HCT116 (cell line): ENCODE measurements at regions not wholly inside any gene's neighbourhood (a gene's known extent, or its start where the extent isn't known, plus 50 kb on each side); places are given as distances from the start of the nearest gene placed in this dataset.

Experiments
- ATAC-seq: fragments of 200-7000 bp; cut with Tn5 transposase; 2 replicates; pipeline ENCODE4 v1.9.1; 2020; ENCODE audit warnings: mild to moderate bottlenecking, moderate library complexity
- BruUV-seq: library from RNA; stranded (reverse); fragments of 400-500 nt; replicated peaks from 2 replicates; lab custom pipeline; 2021; lab: Mats Ljungman, UMichigan
- CTCF ChIA-PET: fragments of 300-600 bp; sonication (Branson Sonifier 250); formaldehyde crosslinking; loops from one replicate; lab custom pipeline; 2021; ENCODE audit warnings: antibody characterized with exemption; lab: Charles Lee
- POLR2A ChIA-PET: fragments of 300-600, 350-600 bp; sonication (Branson Sonifier 250); formaldehyde crosslinking; loops from one replicate; lab custom pipeline; 2021; ENCODE audit warnings: antibody characterized with exemption; lab: Charles Lee
- RAD21 ChIA-PET, 2 experiments: fragments of 300-600 bp; sonication (Branson Sonifier 250); formaldehyde crosslinking; loops; one replicate each; lab custom pipeline; 2023; ENCODE audit warnings: low total read pairs in 2 of 2; ENCODE audit not compliant: uncharacterized antibody in 2 of 2, unreplicated experiment in 2 of 2, low non-redundant PET in 1 of 2; lab: Charles Lee
- DNase-seq: peaks from one replicate; pipeline ENCODE4 v3.0.0-alpha.2; 2010; ENCODE audit warnings: low read depth, low spot score
- H2AFZ ChIP-seq: fragments of 200-600 bp; shearing (Covaris generic), sonication (generic); 2 replicates; pipeline ENCODE4 v1.6.1; 2017; ENCODE audit warnings: low read depth, mixed run types, mixed read lengths, antibody characterized with exemption, low read length; ENCODE audit not compliant: poor library complexity, severe bottlenecking
- H3K27ac ChIP-seq: 2 replicates; pipeline ENCODE4 v1.5.1; 2012; ENCODE audit warnings: low read depth, low read length
- H3K27me3 ChIP-seq: fragments of 200-600 bp; sonication (generic); 2 replicates; pipeline ENCODE4 v1.6.1; 2016; ENCODE audit warnings: mixed run types, low read length, mixed read lengths; ENCODE audit not compliant: insufficient read depth
- H3K36me3 ChIP-seq, 2 experiments: fragments of 200-500 bp in 1 of 2; fragments of 200-600 bp in 1 of 2; sonication (Bioruptor generic) in 1 of 2; sonication (generic) in 1 of 2; 2 replicates each; pipeline versions ENCODE4 v1.5.1 to v1.6.1; 2014 to 2016; ENCODE audit warnings: low read length in 2 of 2, inconsistent platforms in 1 of 2, mixed read lengths in 1 of 2, mixed run types in 1 of 2; ENCODE audit not compliant: insufficient read depth in 2 of 2, control insufficient read depth in 1 of 2
- H3K4me1 ChIP-seq, 2 experiments: fragments of 200-600 bp in 1 of 2; sonication (generic) in 1 of 2; 2 replicates each; pipeline versions ENCODE4 v1.5.1 to v1.6.1; 2012 to 2017; ENCODE audit warnings: low read length in 2 of 2, inconsistent platforms in 1 of 2, mild to moderate bottlenecking in 1 of 2, mixed read lengths in 1 of 2, mixed run types in 1 of 2, moderate library complexity in 1 of 2; ENCODE audit not compliant: insufficient read depth in 2 of 2, control insufficient read depth in 1 of 2
- H3K4me2 ChIP-seq: fragments of 200-600 bp; sonication (generic); 2 replicates; pipeline ENCODE4 v1.6.1; 2017; ENCODE audit warnings: mixed run types, low read length, mixed read lengths
- H3K4me3 ChIP-seq, 2 experiments: fragments of 200-600 bp in 1 of 2; sonication (generic) in 1 of 2; replicated peaks in 1 of 2; 2 replicates each; pipeline ENCODE4 v1.5.1; 2011 to 2016; ENCODE audit warnings: low read length in 2 of 2, control low read depth in 1 of 2, low read depth in 1 of 2, mild to moderate bottlenecking in 1 of 2, mixed read lengths in 1 of 2, mixed run types in 1 of 2
- H3K79me2 ChIP-seq: fragments of 200-600 bp; sonication (generic); 2 replicates; pipeline ENCODE4 v1.6.1; 2017; ENCODE audit warnings: mild to moderate bottlenecking, mixed run types, low read length, moderate library complexity, mixed read lengths; ENCODE audit not compliant: insufficient read depth
- H3K9ac ChIP-seq: fragments of 200-600 bp; sonication (generic); 2 replicates; pipeline ENCODE4 v1.6.1; 2016; ENCODE audit warnings: low read length, mixed read lengths
- H3K9me2 ChIP-seq: fragments of 200-600 bp; sonication (generic), shearing (Covaris generic); 2 replicates; pipeline ENCODE4 v1.6.1; 2017; ENCODE audit warnings: mixed run types, mild to moderate bottlenecking, moderate library complexity; ENCODE audit not compliant: insufficient read depth
- H3K9me3 ChIP-seq, 2 experiments: fragments of 200-500 bp in 1 of 2; fragments of 200-600 bp in 1 of 2; sonication (Bioruptor generic) in 1 of 2; sonication (generic) in 1 of 2; 2 replicates each; pipeline ENCODE4 v1.6.1; 2014 to 2017; ENCODE audit warnings: low read length in 2 of 2, mixed read lengths in 2 of 2, inconsistent platforms in 1 of 2, low read depth in 1 of 2, mild to moderate bottlenecking in 1 of 2, mixed run types in 1 of 2, moderate library complexity in 1 of 2; ENCODE audit not compliant: control insufficient read depth in 1 of 2, insufficient read depth in 1 of 2
- H4K20me1 ChIP-seq: fragments of 200-600 bp; sonication (generic), shearing (Covaris generic); 2 replicates; pipeline ENCODE4 v1.6.1; 2017; ENCODE audit warnings: mixed run types, mild to moderate bottlenecking, moderate library complexity; ENCODE audit not compliant: insufficient read depth
- CBX3 ChIP-seq: IDR thresholded peaks from 2 replicates; pipeline ENCODE4 v1.6.1; 2012; ENCODE audit warnings: low read depth
- CTCF ChIP-seq, 3 experiments: fragments of 200-600 bp in 1 of 3; sonication (generic) in 1 of 3; IDR thresholded peaks in 2 of 3; conservative IDR thresholded peaks in 1 of 3; 2 replicates each; pipeline ENCODE4 v1.5.1; 2012 to 2017; ENCODE audit warnings: low read depth in 2 of 3, low read length in 2 of 3, antibody characterized with exemption in 1 of 3, borderline replicate concordance in 1 of 3, control low read depth in 1 of 3, mild to moderate bottlenecking in 1 of 3, mixed read lengths in 1 of 3, mixed run types in 1 of 3, moderate library complexity in 1 of 3; ENCODE audit not compliant: insufficient read depth in 1 of 3
- EZH2phosphoT487 ChIP-seq: fragments of 200-600 bp; IDR thresholded peaks from 2 replicates; pipeline ENCODE4 v1.6.1; 2018; ENCODE audit warnings: antibody characterized with exemption, borderline replicate concordance
- FOSL1 ChIP-seq: IDR thresholded peaks from 2 replicates; pipeline ENCODE4 v1.6.1; 2012; ENCODE audit warnings: low read depth
- POLR2A ChIP-seq: IDR thresholded peaks from 2 replicates; pipeline ENCODE4 v1.7.0; 2011; ENCODE audit warnings: borderline replicate concordance; ENCODE audit not compliant: insufficient read depth, insufficient read length; ENCODE audit errors: extremely low read depth
- POLR2AphosphoS5 ChIP-seq: IDR thresholded peaks from 2 replicates; pipeline ENCODE4 v1.6.1; 2011; ENCODE audit warnings: mild to moderate bottlenecking, low read depth, low read length, moderate library complexity
- SIN3A ChIP-seq: IDR thresholded peaks from 2 replicates; pipeline ENCODE4 v1.6.1; 2012; ENCODE audit warnings: low read depth
- SP1 ChIP-seq: IDR thresholded peaks from 2 replicates; pipeline ENCODE4 v1.6.1; 2012; ENCODE audit warnings: low read depth
- TCF7L2 ChIP-seq: IDR thresholded peaks from 2 replicates; pipeline ENCODE4 v1.7.0; 2011; ENCODE audit warnings: borderline replicate concordance, inconsistent platforms; ENCODE audit not compliant: insufficient read depth, insufficient read length; ENCODE audit errors: extremely low read depth
- YY1 ChIP-seq: IDR thresholded peaks from 2 replicates; pipeline ENCODE4 v1.6.1; 2011; ENCODE audit warnings: low read length, low read depth, moderate library complexity, mild to moderate bottlenecking; ENCODE audit not compliant: insufficient replicate concordance; ENCODE audit errors: extremely low read depth
- ZFX ChIP-seq: fragments of 450-650 bp; IDR thresholded peaks from 2 replicates; pipeline ENCODE4 v1.6.1; 2017
- ZNF274 ChIP-seq: fragments of 200-500 bp; sonication (Bioruptor generic); IDR thresholded peaks from 2 replicates; pipeline ENCODE4 v1.6.1; 2014; ENCODE audit warnings: mild to moderate bottlenecking, low read depth, low read length, inconsistent platforms
- intact Hi-C: fragments of 100-400 bp; cut with micrococcal nuclease; formaldehyde crosslinking; loops from 2 replicates; pipeline ENCODE4 v1.10.0; 2022

- no peak overlapping the region for H2AFZ ChIP-seq
- ChIA-PET POLR2A (no interaction called here), RAD21 (no interaction called here), CTCF (no interaction called here)
- ATAC-seq (no peak), DNase-seq (no peak)
- H4K20me1 ChIP-seq, result no peaks in the 10 kb centered on the region
- no TSS peak for BruUV-seq
- H3K9me3 ChIP-seq, result no peaks in the 10 kb centered on the region
- H3K4me1 ChIP-seq, result no peaks in the 10 kb centered on the region
- no peaks in the 10 kb centered on the region for H3K27me3 ChIP-seq
- intact Hi-C loops, result no loop called here
- no peak overlapping the region for H3K4me3 ChIP-seq
- no peaks in the 10 kb centered on the region for H3K79me2 ChIP-seq
- H3K4me2 ChIP-seq, result no peak overlapping the region
- TF ChIP-seq YY1, result no peak
- TF ChIP-seq ZNF274, result no peak
- TF ChIP-seq POLR2AphosphoS5, result no peak
- no peak for TF ChIP-seq POLR2A
- TF ChIP-seq CTCF (IDR thresholded peaks at IDR 0.05 in 2 of 3, conservative IDR thresholded peaks at IDR 0.05 in 1 of 3; ENCODE audit: borderline replicate concordance in 1 of 3, insufficient read depth in 1 of 3, low read depth in 2 of 3, low read length in 2 of 3), result no peak
- no peak for TF ChIP-seq EZH2phosphoT487
- TF ChIP-seq ZFX, result no peak
- TF ChIP-seq SP1, result no peak
- no peak for TF ChIP-seq TCF7L2
- TF ChIP-seq SIN3A, result no peak
- no peak for TF ChIP-seq FOSL1
- TF ChIP-seq CBX3, result no peak
- no peak overlapping the region for H3K27ac ChIP-seq
- no peaks in the 10 kb centered on the region for H3K9me2 ChIP-seq
- no peaks in the 10 kb centered on the region for H3K36me3 ChIP-seq
- H3K9ac ChIP-seq, result no peak overlapping the region
These were observed 630.7 kb upstream of the ZFP42 start for GRCh38 chr4:187364851-187365250.
